SHP77 treated with DMSO at 0.1 percent for 48 hours (cell line): ENCODE measurements at regions not wholly inside any gene's neighbourhood (a gene's known extent, or its start where the extent isn't known, plus 50 kb on each side); places are given as distances from the start of the nearest gene placed in this dataset.
"Not testable (repeated sequence)": the region's sequence is repeated elsewhere in the genome, so short reads cannot be mapped to it uniquely, and the experiment has no call there.

Experiments used
- DNase-seq: peaks from one replicate; lab custom pipeline; 2025; lab: John Stamatoyannopoulos, UW

DNA sequence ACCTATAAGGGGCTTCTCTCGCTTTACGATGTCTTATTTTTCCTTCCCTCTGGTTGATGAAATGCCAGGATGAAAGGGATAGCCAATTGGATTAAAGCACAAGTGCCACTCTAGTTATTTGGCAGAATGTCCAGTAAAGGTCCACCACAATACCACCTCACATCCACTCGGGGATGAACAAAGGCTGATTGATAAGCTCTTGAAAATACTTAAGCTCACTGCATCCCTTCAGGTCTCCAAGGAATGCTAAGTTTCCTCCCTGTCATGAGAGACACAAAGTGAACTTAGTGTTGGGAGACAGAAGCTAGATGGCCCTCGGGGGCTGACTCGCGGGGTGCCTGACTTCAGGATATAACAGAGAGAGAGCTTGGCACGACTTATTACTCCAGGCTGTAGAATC is 185.9 kb upstream of the ZNF644 start:
- not testable (repeated sequence) for DNase-seq

DNA sequence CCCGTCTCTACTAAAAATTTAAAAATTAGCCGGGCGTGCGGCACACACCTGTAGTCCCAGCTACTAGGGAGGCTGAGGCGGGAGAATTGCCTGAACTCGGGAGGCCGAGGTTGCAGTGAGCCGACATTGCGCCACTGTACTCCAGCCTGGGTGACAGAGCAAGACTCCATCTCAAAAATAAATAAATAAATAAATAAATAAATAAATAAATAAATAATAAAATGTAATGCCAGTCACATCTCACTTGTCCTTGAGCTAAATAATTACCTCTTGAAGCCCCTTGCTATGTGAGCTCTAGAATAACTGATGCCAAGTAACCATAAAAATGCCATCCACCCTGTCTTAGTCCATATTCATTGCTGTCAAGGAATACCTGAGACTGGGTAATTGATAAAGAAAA is 182.3 kb upstream of the ZNF644 start:
- not testable (repeated sequence) for DNase-seq

DNA sequence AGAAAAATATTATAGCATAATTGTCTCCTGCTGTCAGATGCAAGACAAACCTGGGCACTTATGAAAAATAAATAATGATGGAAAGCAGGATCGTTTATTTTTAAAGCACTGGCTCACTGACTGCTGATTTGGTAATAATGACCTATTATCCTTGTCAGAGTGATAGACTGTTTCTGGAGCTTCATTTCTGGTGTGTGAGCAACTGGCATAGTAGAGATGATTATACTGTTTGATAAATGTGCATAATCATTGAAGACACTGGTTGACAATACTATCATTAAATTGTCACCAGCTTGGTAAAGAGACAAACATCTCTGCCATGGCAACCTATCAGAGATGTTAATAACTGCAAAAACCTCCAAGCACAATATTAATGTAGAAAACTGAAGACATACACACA is 179.9 kb upstream of the ZNF644 start:
- no peak for DNase-seq

DNA sequence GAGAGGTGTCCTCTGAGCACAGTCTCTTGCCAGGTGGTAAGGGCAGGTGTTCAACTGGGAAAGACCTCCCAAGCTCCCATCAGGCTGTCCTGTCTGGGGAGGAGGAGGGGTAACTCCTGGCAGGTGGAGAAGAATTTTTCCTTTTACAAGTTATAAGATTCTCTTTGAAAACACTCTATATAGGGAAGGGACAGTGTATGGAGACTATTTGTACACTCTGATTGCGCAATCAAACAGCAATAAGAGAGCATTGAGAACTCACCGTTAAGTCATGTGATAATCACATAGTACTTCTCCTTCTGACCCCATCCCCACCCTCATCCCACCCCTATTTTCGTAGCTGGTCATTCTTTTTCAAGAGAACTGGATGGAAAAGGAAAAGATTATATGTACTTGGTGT is 179.3 kb upstream of the ZNF644 start:
- no peak for DNase-seq

- no peak for DNase-seq
Observed at GRCh38 chr1:91200675-91201074, 178.8 kb upstream of the ZNF644 start.

GRCh38 chr1:91199988-91200387 is 178.2 kb upstream of the ZNF644 start:
- no peak for DNase-seq

DNA sequence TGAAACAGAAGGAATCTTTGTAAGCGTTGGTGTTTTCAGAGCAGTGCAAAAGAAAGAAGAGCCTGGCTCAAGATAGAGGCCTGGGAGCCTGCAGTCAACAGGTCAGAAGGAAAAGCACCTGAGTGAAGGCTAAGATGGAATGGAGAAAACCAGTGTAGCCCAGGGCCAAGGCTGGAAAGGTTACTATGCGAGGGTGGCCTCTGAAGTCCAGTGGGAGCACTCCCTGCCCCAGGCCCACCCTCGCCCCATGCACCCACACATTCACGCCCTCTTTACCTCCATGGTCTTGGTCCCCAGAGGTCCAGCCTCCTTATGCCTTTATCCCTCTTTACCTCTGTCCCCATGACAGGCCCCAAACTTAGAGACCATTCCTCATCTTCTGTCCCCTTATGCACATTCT is 169.2 kb upstream of the ZNF644 start:
- no peak for DNase-seq

DNA sequence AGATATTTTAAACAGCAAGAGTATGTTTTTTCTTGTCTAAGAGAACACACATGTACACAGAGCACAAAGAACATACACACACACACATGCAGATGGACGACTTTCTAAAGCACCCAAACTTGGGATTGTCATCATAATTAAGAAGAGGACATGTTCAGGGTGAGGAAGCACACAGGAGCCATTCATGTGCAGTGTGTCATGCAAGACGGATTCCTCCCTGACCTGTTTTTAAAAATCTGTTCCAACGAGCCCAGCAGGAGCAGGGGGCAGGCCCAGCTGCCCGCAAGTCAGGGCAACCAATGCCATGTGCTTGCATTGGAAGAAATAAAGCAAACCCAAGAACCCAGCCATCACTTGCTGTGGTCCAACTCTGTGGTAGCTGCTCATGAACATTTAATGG is 167.3 kb upstream of the ZNF644 start:
- no peak for DNase-seq

GRCh38 chr1:91182807-91183206 is 161.0 kb upstream of the ZNF644 start:
- DNase-seq = not testable (repeated sequence)

DNA sequence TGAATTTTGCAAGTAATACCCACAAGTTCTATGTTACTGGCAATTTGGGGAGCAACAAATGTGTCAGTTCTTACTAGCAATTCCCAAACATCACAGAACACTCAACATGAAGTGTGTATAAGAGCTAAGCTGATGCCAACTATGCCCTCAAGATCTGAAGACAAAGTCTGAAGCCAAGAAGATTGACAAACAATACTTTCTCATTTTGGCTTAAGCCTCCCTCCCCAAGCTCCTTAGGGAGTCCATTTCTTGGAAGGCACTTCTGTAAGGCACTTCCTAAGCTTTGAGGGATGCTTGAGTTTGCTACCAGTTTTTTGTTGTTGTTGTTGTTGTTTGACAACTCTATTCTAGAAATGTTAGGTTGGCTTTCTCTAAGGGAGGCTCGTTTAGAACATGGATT is 154.4 kb upstream of the ZNF644 start:
- no peak for DNase-seq

DNA sequence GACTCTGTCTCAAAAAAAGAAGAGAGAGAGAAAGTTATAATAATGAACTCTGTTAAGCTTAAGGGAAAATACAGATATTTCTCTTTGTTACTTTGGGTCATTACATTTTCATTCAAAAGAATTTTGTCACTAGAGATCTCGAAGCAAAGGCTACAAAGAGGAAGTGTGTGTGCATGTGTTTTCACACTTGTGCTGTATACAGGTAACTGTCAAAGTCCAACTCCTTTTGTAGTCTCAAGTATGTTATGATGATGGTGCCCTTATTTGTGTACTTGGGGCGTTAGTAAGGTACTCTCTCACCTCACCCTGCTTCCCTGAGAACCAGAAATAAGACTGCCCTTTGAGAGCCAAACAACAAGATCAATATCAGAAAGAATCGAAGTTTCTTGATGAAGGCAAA is 152.9 kb upstream of the ZNF644 start:
- DNase-seq = no peak

DNA sequence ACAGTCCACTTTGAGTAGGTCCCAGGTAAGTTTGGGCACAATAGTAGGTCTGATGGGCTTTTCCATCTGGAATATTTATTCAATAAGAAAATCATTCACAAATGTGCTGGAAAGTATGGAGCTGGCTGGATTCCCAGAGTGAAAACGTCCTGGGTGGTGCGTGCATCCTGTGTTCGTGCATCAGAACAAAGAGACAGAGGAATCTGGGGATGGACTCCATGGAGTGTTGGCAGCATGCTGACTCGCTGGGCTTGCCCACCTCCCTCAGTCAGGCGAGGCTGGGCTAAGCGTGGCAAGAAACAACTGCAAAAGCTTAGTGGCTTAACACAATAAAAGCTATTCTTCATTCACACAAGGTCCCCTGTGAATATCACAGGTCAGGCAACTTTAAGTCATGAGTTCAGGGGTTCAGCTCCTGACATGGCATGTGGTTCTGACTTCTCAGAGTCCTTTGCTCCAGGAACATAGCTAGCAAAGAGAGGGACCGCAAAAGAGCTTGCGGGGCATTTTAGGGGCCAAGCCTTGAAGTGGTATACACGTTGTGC is 151.6 kb upstream of the ZNF644 start:
- DNase-seq = no peak

DNA sequence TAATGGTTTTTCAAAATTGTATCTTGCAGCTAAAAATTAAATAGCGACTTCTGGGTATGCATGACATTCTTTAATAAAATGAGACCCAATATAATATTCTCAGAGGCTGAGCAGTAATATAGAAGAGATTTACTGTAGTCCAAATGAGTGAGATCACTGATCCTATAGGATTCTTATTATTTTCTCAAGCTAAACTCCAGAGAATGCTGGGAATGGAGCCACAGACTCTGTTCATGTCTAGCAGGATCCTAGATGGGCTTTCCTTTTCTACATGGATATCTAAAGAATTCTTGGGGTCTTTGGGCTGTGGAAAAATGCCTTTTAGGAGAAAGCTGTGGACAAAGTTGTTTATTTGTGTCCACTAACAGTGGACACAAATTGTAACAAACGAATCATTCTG is 150.7 kb upstream of the ZNF644 start:
- DNase-seq = no peak

GRCh38 chr1:91171898-91172297 is 150.1 kb upstream of the ZNF644 start:
- DNase-seq = no peak

- DNase-seq = no peak
Observed at GRCh38 chr1:91170571-91170970, 148.7 kb upstream of the ZNF644 start.

GRCh38 chr1:91166106-91166712 is 144.4 kb upstream of the ZNF644 start:
- peak; percentile 34 for DNase-seq

DNA sequence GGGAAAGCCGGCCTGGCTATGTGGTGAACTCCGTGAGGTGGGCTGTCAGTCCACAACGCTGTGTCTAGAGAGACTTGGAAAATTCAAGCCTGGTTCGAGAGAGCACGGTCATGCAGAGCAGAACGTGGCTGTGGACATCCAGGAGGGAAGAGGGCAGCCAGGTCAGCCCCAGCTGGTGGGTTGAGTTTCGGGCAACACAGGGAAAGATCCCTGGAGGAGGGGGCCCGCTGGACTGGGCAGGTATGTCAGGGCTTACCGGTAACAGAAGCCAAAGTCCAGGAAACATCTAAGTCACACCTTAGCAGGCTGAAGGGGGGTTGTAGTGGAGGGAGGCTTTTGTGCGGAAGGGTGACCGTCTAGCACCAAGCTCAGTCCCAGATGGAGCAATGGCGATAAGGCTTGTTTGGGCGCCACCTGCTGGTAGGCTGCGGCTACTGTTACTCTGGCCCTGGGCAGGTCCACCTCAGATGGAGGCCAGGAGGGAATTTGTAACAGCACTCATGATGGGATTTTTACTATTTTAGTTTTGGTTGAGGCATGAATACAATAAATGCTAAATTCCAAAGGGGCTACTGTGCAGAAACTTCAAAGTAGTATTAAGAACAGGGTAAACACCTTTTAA is 143.3 kb upstream of the ZNF644 start:
- peak; percentile 6 for DNase-seq

GRCh38 chr1:91162613-91163012 is 140.8 kb upstream of the ZNF644 start:
- DNase-seq = no peak

DNA sequence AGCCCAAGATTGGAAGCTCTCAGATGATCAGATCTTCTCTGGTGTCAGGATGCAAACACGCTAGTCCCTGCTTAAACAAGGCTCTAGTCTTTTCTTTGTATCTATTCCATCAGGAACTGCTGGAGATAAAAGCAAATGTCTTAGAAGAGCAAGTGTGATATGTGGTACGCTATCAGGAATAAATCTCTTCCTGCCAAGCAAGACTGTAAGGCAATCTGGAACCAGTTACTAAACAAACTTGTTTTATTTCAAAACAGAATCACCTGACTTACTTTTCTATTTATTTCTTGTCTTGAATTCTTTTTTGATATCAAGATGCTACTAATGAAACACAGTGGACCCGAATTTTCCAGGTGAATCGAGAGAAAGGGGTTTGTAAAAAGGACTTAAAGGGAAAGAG is 139.9 kb upstream of the ZNF644 start:
- no peak for DNase-seq

GRCh38 chr1:91161166-91161565 is 139.3 kb upstream of the ZNF644 start:
- no peak for DNase-seq

DNA sequence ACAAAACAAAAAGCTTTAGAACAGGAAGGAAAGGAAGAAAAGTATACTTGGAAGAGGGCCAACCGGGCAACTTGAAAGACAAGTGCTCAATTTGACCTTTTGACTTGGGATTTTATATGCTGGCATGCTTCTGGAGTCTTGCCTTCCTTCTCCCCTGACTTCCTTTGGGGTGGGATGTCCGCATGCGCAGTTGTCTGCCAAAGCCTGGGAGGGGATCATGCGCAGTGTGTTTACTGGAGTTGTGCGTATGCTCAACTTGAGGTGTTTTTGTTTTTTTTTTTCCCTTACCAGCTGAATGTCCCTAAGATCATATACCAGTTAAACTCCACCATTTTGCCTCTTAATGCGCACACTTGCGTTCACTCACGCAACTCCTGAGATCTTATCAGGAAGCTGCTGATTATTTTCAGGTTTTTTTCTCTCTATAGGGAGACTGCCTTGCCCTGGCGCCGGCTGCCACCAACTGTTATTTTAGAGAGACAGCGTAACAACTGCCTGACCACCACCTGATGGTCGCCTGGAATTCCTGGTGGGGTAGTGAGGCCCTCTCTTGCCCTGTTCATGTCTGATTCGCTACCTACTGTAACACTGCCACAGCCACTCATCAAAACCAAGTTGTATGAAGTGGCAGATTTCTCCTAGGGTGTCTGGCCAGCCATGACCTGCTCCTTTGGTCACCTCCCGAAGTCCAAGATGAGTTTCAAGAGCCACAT is 138.7 kb upstream of the ZNF644 start:
- no peak for DNase-seq

DNA sequence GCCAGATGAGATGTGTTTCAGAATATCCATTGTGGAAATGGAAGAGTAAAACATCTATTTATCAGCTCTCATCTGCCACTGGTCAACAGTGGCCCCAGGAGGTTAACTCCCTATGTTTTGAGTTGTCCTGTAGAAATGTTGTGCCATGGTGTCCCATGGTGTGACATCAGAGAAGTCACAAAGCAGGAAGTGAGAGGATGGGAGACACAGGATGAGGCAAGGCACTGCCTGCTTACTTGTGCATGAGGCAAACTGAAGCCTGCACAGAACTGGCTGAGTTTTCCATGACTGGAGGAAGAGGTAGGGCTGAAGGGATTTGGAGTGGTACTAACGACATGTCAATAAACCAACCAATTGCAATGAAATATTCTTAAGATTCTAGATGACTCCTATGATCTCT is 131.5 kb upstream of the ZNF644 start:
- DNase-seq = no peak

- no peak for DNase-seq
Observed at GRCh38 chr1:91152331-91152730, 130.5 kb upstream of the ZNF644 start.
